ENCODE measurements at regions not wholly inside any gene's neighbourhood (a gene's known extent, or its start where the extent isn't known, plus 50 kb on each side); places are given as distances from the start of the nearest gene placed in this dataset.
"Not testable (repeated sequence)": the region's sequence is repeated elsewhere in the genome, so short reads cannot be mapped to it uniquely, and the experiment has no call there.

DNA sequence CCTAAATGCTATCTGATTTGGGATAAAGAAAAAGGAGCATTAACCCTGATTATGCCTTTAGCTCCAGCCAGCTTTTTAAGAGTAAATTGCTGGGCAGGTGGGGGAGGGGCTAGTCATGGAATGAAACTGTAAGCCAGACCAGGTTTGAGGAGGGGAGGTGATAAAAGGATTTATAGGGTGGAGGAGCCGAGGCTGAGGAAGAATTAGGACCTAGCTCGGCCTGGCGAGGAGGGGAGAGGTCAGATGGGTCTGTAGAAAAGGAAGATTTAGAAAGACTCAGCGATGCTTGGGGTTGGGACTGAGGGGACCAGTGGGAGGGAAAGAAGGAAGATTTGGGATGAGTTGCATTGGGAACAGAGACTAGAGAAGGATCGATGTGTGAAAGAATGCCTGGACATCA, 583.8 kb upstream of the MDGA2 start:
- H3K4me3 ChIP-seq (replicated peaks in 1 of 2; ENCODE audit: low read depth in 2 of 2, low read length in 2 of 2); DNase-seq (ENCODE audit: low read depth in 2 of 2): not testable (repeated sequence)

DNA sequence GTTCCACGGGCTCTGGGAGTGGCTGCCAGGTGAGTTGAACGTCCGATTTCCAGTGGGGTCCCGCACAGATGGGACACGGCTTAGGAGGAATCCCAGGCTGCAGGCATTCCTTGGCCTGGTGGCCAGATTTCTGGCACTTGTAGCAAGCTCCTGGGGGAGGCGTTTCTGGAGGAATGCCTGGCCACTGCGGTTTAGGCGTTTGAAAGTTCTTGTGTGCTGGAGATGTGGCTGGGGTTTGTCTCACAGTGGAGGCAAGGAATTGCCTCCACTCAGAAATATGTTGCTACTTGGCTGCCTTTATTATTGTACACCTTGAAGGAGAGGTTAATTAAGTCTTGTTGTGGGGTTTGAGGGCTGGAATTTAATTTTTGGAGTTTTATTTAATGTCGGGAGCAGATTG, 583.3 kb upstream of the MDGA2 start:
- not testable (repeated sequence) for H3K4me3 ChIP-seq (replicated peaks in 1 of 2; ENCODE audit: low read depth in 2 of 2, low read length in 2 of 2); DNase-seq (ENCODE audit: low read depth in 2 of 2)

DNA sequence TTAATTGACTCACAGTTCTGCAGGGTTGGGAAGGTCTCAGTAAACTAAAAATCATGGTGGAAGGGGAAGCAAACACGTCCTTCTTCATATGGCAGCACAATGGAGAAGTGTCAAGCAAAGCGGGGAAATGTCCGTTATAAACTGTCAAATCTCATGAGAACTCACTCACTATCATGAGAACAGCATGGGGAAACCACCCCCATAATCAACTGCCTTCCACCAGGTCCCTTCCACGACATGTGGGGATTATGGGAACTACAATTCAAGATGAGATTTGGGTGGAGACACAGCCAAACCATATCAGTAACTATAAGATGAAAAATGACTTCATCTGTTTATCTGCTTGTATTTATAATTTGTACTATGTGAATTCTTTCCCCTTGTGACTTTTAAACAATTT, 577.6 kb upstream of the MDGA2 start:
- DNase-seq (ENCODE audit: low read depth in 2 of 2) = no peak
- TF ChIP-seq, protein P1, sequence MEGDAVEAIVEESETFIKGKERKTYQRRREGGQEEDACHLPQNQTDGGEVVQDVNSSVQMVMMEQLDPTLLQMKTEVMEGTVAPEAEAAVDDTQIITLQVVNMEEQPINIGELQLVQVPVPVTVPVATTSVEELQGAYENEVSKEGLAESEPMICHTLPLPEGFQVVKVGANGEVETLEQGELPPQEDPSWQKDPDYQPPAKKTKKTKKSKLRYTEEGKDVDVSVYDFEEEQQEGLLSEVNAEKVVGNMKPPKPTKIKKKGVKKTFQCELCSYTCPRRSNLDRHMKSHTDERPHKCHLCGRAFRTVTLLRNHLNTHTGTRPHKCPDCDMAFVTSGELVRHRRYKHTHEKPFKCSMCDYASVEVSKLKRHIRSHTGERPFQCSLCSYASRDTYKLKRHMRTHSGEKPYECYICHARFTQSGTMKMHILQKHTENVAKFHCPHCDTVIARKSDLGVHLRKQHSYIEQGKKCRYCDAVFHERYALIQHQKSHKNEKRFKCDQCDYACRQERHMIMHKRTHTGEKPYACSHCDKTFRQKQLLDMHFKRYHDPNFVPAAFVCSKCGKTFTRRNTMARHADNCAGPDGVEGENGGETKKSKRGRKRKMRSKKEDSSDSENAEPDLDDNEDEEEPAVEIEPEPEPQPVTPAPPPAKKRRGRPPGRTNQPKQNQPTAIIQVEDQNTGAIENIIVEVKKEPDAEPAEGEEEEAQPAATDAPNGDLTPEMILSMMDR (IDR thresholded peaks at IDR 0.05; ENCODE audit: low read depth, low read length) = no peak
- H3K4me3 ChIP-seq (replicated peaks in 1 of 2; ENCODE audit: low read depth in 2 of 2, low read length in 2 of 2) = no peak overlapping the region

DNA sequence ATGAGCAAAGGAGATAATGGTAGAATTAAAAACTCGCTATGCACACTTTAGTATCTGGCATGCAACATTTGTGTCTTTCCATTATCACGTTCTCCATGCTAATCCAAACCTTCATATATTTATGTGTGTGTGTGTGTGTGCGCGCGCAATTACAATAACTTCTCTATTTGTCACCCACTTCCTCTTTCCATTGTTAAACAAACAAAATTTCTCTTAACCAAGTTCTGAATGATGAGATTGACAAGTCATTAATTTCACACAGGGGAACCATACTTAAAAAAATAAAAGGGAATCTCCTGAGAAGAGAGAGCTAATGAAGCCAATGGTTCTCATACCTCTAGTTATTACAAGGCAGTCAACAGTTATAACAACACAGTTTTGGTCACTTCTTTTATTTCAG, 575.9 kb upstream of the MDGA2 start:
- TF ChIP-seq, protein P1 (IDR thresholded peaks at IDR 0.05; ENCODE audit: low read depth, low read length) = no peak
- no peak for DNase-seq (ENCODE audit: low read depth in 2 of 2)
- no peak overlapping the region for H3K4me3 ChIP-seq (replicated peaks in 1 of 2; ENCODE audit: low read depth in 2 of 2, low read length in 2 of 2)

DNA sequence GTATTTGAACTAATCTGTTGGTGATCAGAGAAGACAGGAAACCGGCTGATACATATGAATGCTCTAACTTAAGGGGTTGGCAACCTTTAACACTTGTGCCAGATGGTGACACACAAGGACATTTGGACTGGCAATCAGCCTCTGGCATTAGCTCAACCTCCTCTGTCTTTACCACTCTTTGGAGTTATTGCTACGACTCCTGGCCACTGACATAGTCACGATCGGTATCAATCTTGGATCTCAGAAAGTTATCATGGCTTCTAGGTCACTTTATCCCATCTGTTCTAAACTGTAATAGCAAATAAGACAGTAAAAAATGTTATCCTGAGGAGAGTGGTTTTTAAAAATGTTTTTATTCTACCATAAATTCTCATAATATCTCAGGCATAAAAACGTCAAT, 575.2 kb upstream of the MDGA2 start:
- DNase-seq (ENCODE audit: low read depth in 2 of 2) = no peak
- TF ChIP-seq, protein P1 (IDR thresholded peaks at IDR 0.05; ENCODE audit: low read depth, low read length) = no peak
- H3K4me3 ChIP-seq (replicated peaks in 1 of 2; ENCODE audit: low read depth in 2 of 2, low read length in 2 of 2) = no peak overlapping the region

DNA sequence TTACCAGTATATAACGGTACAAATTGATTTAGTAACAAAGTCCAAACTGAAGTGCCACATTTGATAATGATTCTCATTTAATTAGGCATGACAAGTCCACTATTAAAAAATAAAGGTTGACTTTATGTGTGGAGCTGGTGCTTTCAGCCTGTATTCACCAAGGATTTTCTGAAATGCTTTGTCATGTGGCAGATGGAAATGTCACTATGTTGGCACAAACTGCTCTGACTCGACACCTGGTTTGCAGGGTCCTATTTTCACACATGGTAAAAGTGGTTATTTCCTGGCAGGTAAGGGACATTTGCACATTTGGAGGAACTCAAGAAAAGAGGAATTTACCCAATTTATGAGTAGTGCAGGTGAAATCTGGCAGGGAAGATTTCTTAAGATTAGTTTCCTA, 572.6 kb upstream of the MDGA2 start:
- H3K4me3 ChIP-seq (replicated peaks in 1 of 2; ENCODE audit: low read depth in 2 of 2, low read length in 2 of 2) = no peak overlapping the region
- TF ChIP-seq, protein P1 (IDR thresholded peaks at IDR 0.05; ENCODE audit: low read depth, low read length) = no peak
- no peak for DNase-seq (ENCODE audit: low read depth in 2 of 2)

DNA sequence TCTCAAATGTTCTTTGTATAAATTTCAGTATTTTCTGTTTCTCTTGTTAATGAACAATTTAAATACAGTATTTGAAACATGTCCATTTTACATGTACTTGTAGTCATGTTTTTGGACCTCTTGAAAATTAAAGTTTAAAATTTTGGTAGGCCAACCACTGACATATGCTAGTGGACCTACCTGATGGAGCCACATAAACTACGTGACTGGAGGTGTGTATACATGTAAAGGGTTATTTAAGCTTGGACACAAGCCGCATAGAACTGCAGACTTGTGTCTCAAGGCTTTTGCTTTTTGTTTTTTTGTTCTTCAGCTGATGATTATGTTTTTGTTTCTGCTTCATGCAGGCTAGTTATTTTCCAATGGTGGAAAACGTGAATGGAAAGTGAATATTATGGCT, 568.5 kb upstream of the MDGA2 start:
- no peak for DNase-seq (ENCODE audit: low read depth in 2 of 2)
- TF ChIP-seq, protein P1 (IDR thresholded peaks at IDR 0.05; ENCODE audit: low read depth, low read length) = no peak
- no peak overlapping the region for H3K4me3 ChIP-seq (replicated peaks in 1 of 2; ENCODE audit: low read depth in 2 of 2, low read length in 2 of 2)

DNA sequence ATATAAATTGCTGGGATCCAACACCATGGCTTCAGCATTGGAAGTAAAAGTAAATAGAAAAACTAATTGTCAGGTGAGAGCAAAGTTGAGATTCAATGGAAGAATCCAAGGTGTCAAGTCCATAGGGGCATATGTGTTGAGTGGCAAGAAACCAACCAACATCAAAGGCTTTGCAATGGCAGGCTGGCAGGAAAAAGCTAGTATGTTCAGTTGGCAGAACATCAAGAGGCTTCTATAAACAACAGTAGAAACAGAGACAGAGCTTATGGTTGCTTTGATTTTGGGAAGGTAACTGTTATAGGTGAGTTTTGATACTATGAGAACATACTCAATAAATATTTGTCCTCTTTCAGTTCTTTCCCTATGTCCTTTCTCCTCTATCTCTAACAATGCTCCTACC, 553.7 kb upstream of the MDGA2 start:
- TF ChIP-seq, protein P1 (IDR thresholded peaks at IDR 0.05; ENCODE audit: low read depth, low read length) = no peak
- H3K4me3 ChIP-seq (replicated peaks in 1 of 2; ENCODE audit: low read depth in 2 of 2, low read length in 2 of 2) = no peak overlapping the region
- no peak for DNase-seq (ENCODE audit: low read depth in 2 of 2)
